Keratinocyte (primary cell): ENCODE measurements at regions not wholly inside any gene's neighbourhood (a gene's known extent, or its start where the extent isn't known, plus 50 kb on each side); places are given as distances from the start of the nearest gene placed in this dataset.

Experiments
- DNase-seq: peaks from one replicate; pipeline ENCODE4 v3.0.0-alpha.2; 2011; ENCODE audit warnings: low read depth, missing footprints, low spot score
- FAIRE-seq: peaks from 2 replicates; lab custom pipeline; 2011; peaks lifted over from hg19 to GRCh38; lab: Jason Lieb, UNC
- H2AFZ ChIP-seq: 2 replicates; pipeline ENCODE4 v1.6.0; 2012; ENCODE audit warnings: low read length, control low read depth, inconsistent platforms; ENCODE audit not compliant: control insufficient read depth
- H3K27ac ChIP-seq: 2 replicates; pipeline ENCODE4 v1.5.1; 2011; ENCODE audit warnings: low read length; ENCODE audit not compliant: control insufficient read depth, insufficient read depth
- H3K27me3 ChIP-seq: 3 replicates; pipeline ENCODE4 v1.6.0; 2011; ENCODE audit warnings: low read length; ENCODE audit not compliant: control insufficient read depth, insufficient read depth; ENCODE audit errors: extremely low read depth
- H3K36me3 ChIP-seq, 2 experiments: 2 replicates in 1 of 2; 3 replicates in 1 of 2; pipeline ENCODE4 v1.5.1; 2011; ENCODE audit warnings: low read length in 2 of 2, mild to moderate bottlenecking in 1 of 2; ENCODE audit not compliant: control insufficient read depth in 2 of 2, insufficient read depth in 2 of 2; ENCODE audit errors: extremely low read depth in 1 of 2
- H3K4me1 ChIP-seq: 3 replicates; pipeline ENCODE4 v1.5.1; 2011; ENCODE audit warnings: low read length; ENCODE audit not compliant: control insufficient read depth, insufficient read depth; ENCODE audit errors: extremely low read depth
- H3K4me2 ChIP-seq: 3 replicates; pipeline ENCODE4 v1.6.0; 2011; ENCODE audit warnings: low read depth, low read length; ENCODE audit not compliant: control insufficient read depth, insufficient read depth; ENCODE audit errors: extremely low read depth
- H3K4me3 ChIP-seq, 3 experiments: fragments of 200-600 bp in 1 of 3; sonication (generic) in 1 of 3; 2 replicates in 2 of 3; 3 replicates in 1 of 3; pipeline ENCODE4 v1.5.1; 2011 to 2016; ENCODE audit warnings: low read length in 3 of 3, mild to moderate bottlenecking in 3 of 3, control low read depth in 2 of 3, inconsistent platforms in 1 of 3, low read depth in 1 of 3, mixed read lengths in 1 of 3, mixed run types in 1 of 3, moderate library complexity in 1 of 3; ENCODE audit not compliant: control insufficient read depth in 2 of 3, insufficient read depth in 2 of 3; ENCODE audit errors: extremely low read depth in 1 of 3
- H3K79me2 ChIP-seq: 2 replicates; pipeline ENCODE4 v1.6.0; 2012; ENCODE audit warnings: low read length; ENCODE audit not compliant: control insufficient read depth, insufficient read depth
- H3K9ac ChIP-seq: 3 replicates; pipeline ENCODE4 v1.6.0; 2011; ENCODE audit warnings: low read length; ENCODE audit not compliant: control insufficient read depth, insufficient read depth; ENCODE audit errors: extremely low read depth
- H3K9me1 ChIP-seq: 3 replicates; pipeline ENCODE4 v1.6.0; 2011; ENCODE audit warnings: low read length; ENCODE audit not compliant: control insufficient read depth, insufficient read depth; ENCODE audit errors: extremely low read depth
- H3K9me3 ChIP-seq: 2 replicates; pipeline ENCODE4 v1.5.1; 2012; ENCODE audit warnings: low read depth, low read length; ENCODE audit not compliant: control insufficient read depth
- H4K20me1 ChIP-seq: 3 replicates; pipeline ENCODE4 v1.6.0; 2011; ENCODE audit warnings: low read length; ENCODE audit not compliant: control insufficient read depth, insufficient read depth; ENCODE audit errors: extremely low read depth
- CTCF ChIP-seq, 3 experiments: IDR thresholded peaks in 1 of 3; conservative IDR thresholded peaks in 1 of 3; optimal IDR thresholded peaks in 1 of 3; 2 replicates in 2 of 3; 3 replicates in 1 of 3; pipeline versions ENCODE3 to v1.5.1; 2011; ENCODE audit warnings: low read length in 3 of 3, mild to moderate bottlenecking in 3 of 3, moderate library complexity in 2 of 3, control low read depth in 1 of 3, inconsistent platforms in 1 of 3; ENCODE audit not compliant: insufficient read depth in 2 of 3; ENCODE audit errors: extremely low read depth in 1 of 3
- EZH2 ChIP-seq: IDR thresholded peaks from one replicate; pipeline ENCODE4 v1.6.1; 2012; ENCODE audit warnings: inconsistent platforms, mild to moderate bottlenecking, low read length, moderate library complexity
- dilution Hi-C: fragments of 300-500 bp; cut with MboI; formaldehyde crosslinking; loops from one replicate; pipeline ENCODE4 v1.7.0; 2020; ENCODE audit warnings: low sequenced_read_pairs; ENCODE audit not compliant: extremely low pct_ligation_motif_present

DNA sequence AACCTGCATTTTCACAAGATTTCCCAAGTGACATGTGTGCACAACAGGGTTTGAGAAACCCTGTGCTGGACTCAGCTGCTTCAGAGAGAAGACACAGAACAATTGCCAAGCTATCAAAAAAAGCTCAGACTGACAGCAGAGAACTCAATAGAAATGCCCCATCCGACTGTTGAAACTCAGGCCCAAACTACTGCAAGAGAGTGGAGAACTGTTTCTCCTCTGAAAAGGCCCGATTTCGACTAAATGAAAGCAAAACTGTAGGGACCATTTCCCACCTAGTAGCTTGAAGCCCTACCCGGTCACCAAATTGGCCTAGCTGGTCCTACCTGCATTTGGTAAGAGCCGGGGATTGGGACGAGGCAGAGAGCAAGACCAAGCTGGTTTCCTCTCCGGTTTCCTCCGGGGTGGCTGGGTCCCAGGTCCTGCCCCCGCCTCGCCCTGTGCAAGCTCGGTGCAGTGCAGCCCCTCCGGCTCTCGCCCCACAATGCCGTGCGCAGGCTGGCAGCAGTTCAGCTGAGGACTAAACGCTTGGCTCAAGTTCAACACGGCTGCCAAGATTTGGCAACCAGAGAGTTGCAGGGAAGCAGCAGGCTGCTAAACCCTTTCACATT lies 1180.6 kb downstream of the VRK1 start:
- H3K36me3 ChIP-seq: peaks cover 0 to 2% of the 10 kb centered on the region in 2 experiments
- peaks cover 31% of the 10 kb centered on the region for H3K4me1 ChIP-seq
- H3K9me1 ChIP-seq: no peaks in the 10 kb centered on the region
- H3K9me3 ChIP-seq: no peaks in the 10 kb centered on the region
- H3K9ac ChIP-seq: peak overlapping the region; percentile 78
- H4K20me1 ChIP-seq: no peaks in the 10 kb centered on the region
- H3K4me2 ChIP-seq: peak overlapping the region; percentile 97
- peak overlapping the region; percentile 34 to 77 (median 40) for H3K4me3 ChIP-seq
- peak overlapping the region; percentile 88 for H2AFZ ChIP-seq
- H3K79me2 ChIP-seq: no peaks in the 10 kb centered on the region
- H3K27me3 ChIP-seq: no peaks in the 10 kb centered on the region
- H3K27ac ChIP-seq: peak overlapping the region; percentile 82
- dilution Hi-C loops: no loop called here
- FAIRE-seq (peak; percentile 92), DNase-seq (peak; percentile 38)
- no peak for TF ChIP-seq EZH2
- TF ChIP-seq CTCF (optimal IDR thresholded peaks at IDR 0.05 in 1 of 3, IDR thresholded peaks at IDR 0.05 in 1 of 3, conservative IDR thresholded peaks at IDR 0.05 in 1 of 3; ENCODE audit: extremely low read depth in 1 of 3, insufficient read depth in 2 of 3, low read length in 3 of 3): no peak

GRCh38 chr14:97978341-97978740 lies 1181.2 kb downstream of the VRK1 start:
- H3K9me3 ChIP-seq: no peaks in the 10 kb centered on the region
- H3K27ac ChIP-seq: peak overlapping the region; percentile 82
- TF ChIP-seq CTCF (optimal IDR thresholded peaks at IDR 0.05 in 1 of 3, IDR thresholded peaks at IDR 0.05 in 1 of 3, conservative IDR thresholded peaks at IDR 0.05 in 1 of 3; ENCODE audit: extremely low read depth in 1 of 3, insufficient read depth in 2 of 3, low read length in 3 of 3) (peak; percentile 60 to 82 (median 82)), EZH2 (no peak)
- H4K20me1 ChIP-seq: no peaks in the 10 kb centered on the region
- FAIRE-seq: peak; percentile 92
- peak overlapping the region; percentile 78 for H3K9ac ChIP-seq
- peak; percentile 41 for DNase-seq
- H3K4me2 ChIP-seq: peak overlapping the region; percentile 97
- no peaks in the 10 kb centered on the region for H3K79me2 ChIP-seq
- H3K27me3 ChIP-seq: no peaks in the 10 kb centered on the region
- H2AFZ ChIP-seq: peak overlapping the region; percentile 88
- peak overlapping the region in 2 of 3 experiments; percentile 59 to 77 for H3K4me3 ChIP-seq
- no peaks in the 10 kb centered on the region for H3K9me1 ChIP-seq
- dilution Hi-C loops: no loop called here
- H3K36me3 ChIP-seq: peaks cover 0 to 2% of the 10 kb centered on the region in 2 experiments
- peaks cover 31% of the 10 kb centered on the region for H3K4me1 ChIP-seq
